K562 (cell line): ENCODE measurements at regions not wholly inside any gene's neighbourhood (a gene's known extent, or its start where the extent isn't known, plus 50 kb on each side); places are given as distances from the start of the nearest gene placed in this dataset.

ENCODE experiments used
- ATAC-seq: fragments of 200-7000 bp; cut with Tn5 transposase; 3 replicates; pipeline ENCODE4 v1.9.1; 2020; ENCODE audit warnings: moderate library complexity
- BruUV-seq: library from RNA; stranded (reverse); fragments of 400-500 nt; replicated peaks from 2 replicates; lab custom pipeline; 2021; lab: Mats Ljungman, UMichigan
- CTCF ChIA-PET: fragments of 300-600 bp; formaldehyde crosslinking; extraction: SDS; loops from one replicate; lab custom pipeline; 2021; ENCODE audit warnings: low intra/inter-chr PET ratio; lab: Yijun Ruan, JAX
- POLR2A ChIA-PET: fragments of 300-600, 350-650 bp; sonication (Branson Sonifier 250); formaldehyde crosslinking; extraction: SDS; loops from one replicate; lab custom pipeline; 2021; ENCODE audit warnings: antibody characterized with exemption, inconsistent platforms; lab: Yijun Ruan, JAX
- DNase-seq, 4 experiments: peaks; one replicate each; pipeline versions ENCODE4 v3.0.0 to v3.0.0-alpha.2; 2011 to 2018; ENCODE audit warnings: low spot score in 3 of 4, mixed read lengths in 3 of 4; ENCODE audit errors: extremely low read depth in 1 of 4
- FAIRE-seq: peaks from 2 replicates; lab custom pipeline; 2011; peaks lifted over from hg19 to GRCh38; lab: Jason Lieb, UNC
- H2AFZ ChIP-seq: 2 replicates; pipeline ENCODE4 v1.6.0; 2011; ENCODE audit warnings: low read depth, low read length, control low read depth, inconsistent platforms
- H3K27ac ChIP-seq: fragments of 200-600 bp; 3 replicates; pipeline ENCODE4 v1.8.0; 2011; ENCODE audit warnings: low read depth, mild to moderate bottlenecking, control low read depth, inconsistent platforms, low read length, moderate library complexity, mixed read lengths; ENCODE audit errors: extremely low read depth
- H3K27me3 ChIP-seq, 2 experiments: fragments of 300-600 bp in 1 of 2; 2 replicates in 1 of 2; 3 replicates in 1 of 2; pipeline versions ENCODE4 v1.6.0 to v1.8.0; 2011; ENCODE audit warnings: inconsistent platforms in 2 of 2, low read length in 2 of 2, mild to moderate bottlenecking in 1 of 2, mixed read lengths in 1 of 2, moderate library complexity in 1 of 2; ENCODE audit not compliant: control insufficient read depth in 2 of 2, insufficient read depth in 2 of 2
- H3K36me3 ChIP-seq: fragments of 300-600 bp; 3 replicates; pipeline ENCODE4 v1.8.0; 2011; ENCODE audit warnings: mild to moderate bottlenecking, low read length, inconsistent platforms; ENCODE audit not compliant: control insufficient read depth, insufficient read depth
- H3K4me1 ChIP-seq, 2 experiments: fragments of 200-600 bp in 1 of 2; replicated peaks in 1 of 2; 2 replicates in 1 of 2; 3 replicates in 1 of 2; pipeline versions ENCODE4 v1.5.1 to v1.8.0; 2011; ENCODE audit warnings: inconsistent platforms in 2 of 2, low read length in 2 of 2, mild to moderate bottlenecking in 1 of 2, mixed read lengths in 1 of 2, moderate library complexity in 1 of 2; ENCODE audit not compliant: control insufficient read depth in 2 of 2, insufficient read depth in 2 of 2
- H3K4me2 ChIP-seq: 2 replicates; pipeline ENCODE4 v1.6.1; 2011; ENCODE audit warnings: low read length, control low read depth, inconsistent platforms, mixed read lengths; ENCODE audit not compliant: insufficient read depth
- H3K4me3 ChIP-seq: fragments of 200-600 bp; sonication (generic), shearing (Covaris generic); 2 replicates; pipeline ENCODE4 v1.5.1; 2016; ENCODE audit warnings: control low read depth, inconsistent platforms
- H3K79me2 ChIP-seq: fragments of 200-600 bp; 3 replicates; pipeline ENCODE4 v1.8.0; 2011; ENCODE audit warnings: low read length, inconsistent platforms; ENCODE audit not compliant: control insufficient read depth, insufficient read depth
- H3K9ac ChIP-seq, 2 experiments: 2 replicates each; pipeline versions ENCODE4 v1.6.0 to v1.6.1; 2011; ENCODE audit warnings: low read depth in 2 of 2, low read length in 2 of 2, control low read depth in 1 of 2, inconsistent platforms in 1 of 2, mild to moderate bottlenecking in 1 of 2, mixed read lengths in 1 of 2; ENCODE audit not compliant: insufficient read depth in 1 of 2
- H3K9me1 ChIP-seq: one replicate; pipeline ENCODE4 v1.6.0; 2011; ENCODE audit warnings: inconsistent platforms, mild to moderate bottlenecking, low read length, moderate library complexity; ENCODE audit not compliant: control insufficient read depth, insufficient read depth
- H3K9me3 ChIP-seq: replicated peaks from 2 replicates; pipeline ENCODE4 v1.5.1; 2011; ENCODE audit warnings: low read depth, low read length, inconsistent platforms; ENCODE audit not compliant: control insufficient read depth, insufficient read depth
- H4K20me1 ChIP-seq: replicated peaks from 2 replicates; pipeline ENCODE4 v1.6.1; 2011; ENCODE audit warnings: low read length, inconsistent platforms, mixed read lengths; ENCODE audit not compliant: control insufficient read depth, insufficient read depth
- BCLAF1 ChIP-seq, 2 experiments: fragments of 450-650 bp in 1 of 2; IDR thresholded peaks; 2 replicates each; pipeline ENCODE4 v1.6.1; 2011 to 2017; ENCODE audit warnings: low read depth in 2 of 2, antibody characterized with exemption in 1 of 2, borderline replicate concordance in 1 of 2, low read length in 1 of 2, mild to moderate bottlenecking in 1 of 2, mixed read lengths in 1 of 2; ENCODE audit not compliant: control insufficient read depth in 1 of 2
- PHF21A ChIP-seq: fragments of 450-650 bp; IDR thresholded peaks from 2 replicates; pipeline ENCODE4 v1.6.1; 2017; ENCODE audit warnings: low read depth, borderline replicate concordance
- XRCC4 ChIP-seq: IDR thresholded peaks from one replicate; pipeline ENCODE4 v1.6.1; 2011; ENCODE audit not compliant: insufficient read depth, insufficient read length; ENCODE audit errors: extremely low read depth
- WGBS: fragments of 100-300 bp; shearing (Covaris generic); methylation state at CpG from one replicate; pipeline ENCODE4 v1.1.6; 2016; ENCODE audit warnings: low coverage, mixed read lengths; ENCODE audit not compliant: insufficient coverage; ENCODE audit errors: missing lambda C conversion rate; 5-methylcytosine and 5-hydroxymethylcytosine counted together
- in situ Hi-C: fragments of 300-500 bp; cut with MboI; formaldehyde crosslinking; loops from 4 replicates; pipeline ENCODE4 v1.15.0; 2018; ENCODE audit warnings: inconsistent platforms, mixed read lengths
- intact Hi-C: fragments of 100-400 bp; cut with micrococcal nuclease; formaldehyde crosslinking; loops from 2 replicates; pipeline ENCODE4 v1.14.2; 2022

DNA sequence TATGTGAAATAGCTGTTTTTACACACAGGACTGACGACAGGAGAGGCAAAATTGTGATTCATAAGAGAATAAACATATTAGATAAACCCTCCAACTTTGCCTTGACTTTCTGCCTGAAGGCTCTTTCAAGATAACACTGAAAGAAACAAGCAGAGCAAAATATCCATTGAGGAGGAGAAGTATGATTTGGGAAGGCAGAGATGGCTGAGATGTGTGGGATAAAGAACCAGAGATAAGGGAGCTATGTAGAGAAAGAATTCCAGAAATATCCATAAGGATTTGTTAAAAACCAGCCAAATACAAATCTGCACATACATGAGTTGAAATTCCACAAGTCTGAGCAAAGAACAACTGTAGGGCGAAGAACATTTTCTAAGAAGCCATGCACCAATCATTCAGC lies 1064.7 kb downstream of the PLA2G4A start:
- in situ Hi-C loops (no loop called here), intact Hi-C loops (no loop called here)
- WGBS, result 0% methylated on average over 2 of the region's 2 CpGs
- Histone ChIP-seq H3K27me3 (no peaks in the 10 kb centered on the region), H3K9ac (no peak overlapping the region), H3K9me1 (no peaks in the 10 kb centered on the region), H3K36me3 (no peaks in the 10 kb centered on the region), H3K4me3 (no peak overlapping the region), H3K4me1 (no peaks in the 10 kb centered on the region), H3K9me3 (no peaks in the 10 kb centered on the region), H4K20me1 (no peaks in the 10 kb centered on the region), H3K4me2 (no peak overlapping the region), H3K27ac (no peak overlapping the region), H2AFZ (no peak overlapping the region), H3K79me2 (no peaks in the 10 kb centered on the region)
- CTCF ChIA-PET, result no interaction called here
- TF ChIP-seq XRCC4, result no peak
- TF ChIP-seq BCLAF1 (IDR thresholded peaks at IDR 0.05; ENCODE audit: borderline replicate concordance in 1 of 2, control insufficient read depth in 1 of 2, low read depth in 2 of 2, low read length in 1 of 2), result no peak
- TF ChIP-seq PHF21A, result no peak
- ATAC-seq (no peak), DNase-seq (no peak), FAIRE-seq (no peak)
- BruUV-seq, result no TSS peak
- POLR2A ChIA-PET, result no interaction called here
